Activated CD8-positive, alpha-beta memory T cell treated with anti-CD3 and anti-CD28 coated beads for 24 hours (primary cell): ENCODE measurements at regions not wholly inside any gene's neighbourhood (a gene's known extent, or its start where the extent isn't known, plus 50 kb on each side); places are given as distances from the start of the nearest gene placed in this dataset.

Experiments used
- DNase-seq: peaks from one replicate; pipeline ENCODE4 v3.0.0-alpha.2; 2020

GRCh38 chr6:8672882-8673281 is 237.5 kb upstream of the SLC35B3 start:
- DNase-seq: no peak

GRCh38 chr6:8670792-8671191 is 235.4 kb upstream of the SLC35B3 start:
- DNase-seq: no peak

- no peak for DNase-seq
Observed at GRCh38 chr6:8664700-8665099, 229.4 kb upstream of the SLC35B3 start.

- DNase-seq: no peak
Observed at GRCh38 chr6:8664070-8664469, 228.7 kb upstream of the SLC35B3 start.

GRCh38 chr6:8659404-8660189 is 224.3 kb upstream of the SLC35B3 start:
- DNase-seq: no peak

GRCh38 chr6:8658416-8658815 is 223.1 kb upstream of the SLC35B3 start:
- DNase-seq: no peak

GRCh38 chr6:8657522-8657921 is 222.2 kb upstream of the SLC35B3 start:
- no peak for DNase-seq

- DNase-seq: no peak
Observed at GRCh38 chr6:8655670-8656454, 220.5 kb upstream of the SLC35B3 start.

GRCh38 chr6:8652710-8653109 is 217.4 kb upstream of the SLC35B3 start:
- DNase-seq: no peak

GRCh38 chr6:8651998-8652397 is 216.7 kb upstream of the SLC35B3 start:
- DNase-seq: no peak

- no peak for DNase-seq
Observed at GRCh38 chr6:8645212-8645611, 209.9 kb upstream of the SLC35B3 start.

- no peak for DNase-seq
Observed at GRCh38 chr6:8644306-8644705, 209.0 kb upstream of the SLC35B3 start.

- DNase-seq: no peak
Observed at GRCh38 chr6:8642854-8643253, 207.5 kb upstream of the SLC35B3 start.

GRCh38 chr6:8642131-8642530 is 206.8 kb upstream of the SLC35B3 start:
- DNase-seq: no peak

- DNase-seq: no peak
Observed at GRCh38 chr6:8639928-8640649, 204.7 kb upstream of the SLC35B3 start.

GRCh38 chr6:8637896-8638597 is 202.7 kb upstream of the SLC35B3 start:
- no peak for DNase-seq

- no peak for DNase-seq
Observed at GRCh38 chr6:8633762-8634161, 198.4 kb upstream of the SLC35B3 start.

- no peak for DNase-seq
Observed at GRCh38 chr6:8628736-8629135, 193.4 kb upstream of the SLC35B3 start.

- no peak for DNase-seq
Observed at GRCh38 chr6:8628063-8628462, 192.7 kb upstream of the SLC35B3 start.

GRCh38 chr6:8627085-8627861 is 191.9 kb upstream of the SLC35B3 start:
- no peak for DNase-seq

- no peak for DNase-seq
Observed at GRCh38 chr6:8624665-8625064, 189.3 kb upstream of the SLC35B3 start.

GRCh38 chr6:8623441-8623840 is 188.1 kb upstream of the SLC35B3 start:
- no peak for DNase-seq
